AG04449 (cell line): ENCODE measurements at regions not wholly inside any gene's neighbourhood (a gene's known extent, or its start where the extent isn't known, plus 50 kb on each side); places are given as distances from the start of the nearest gene placed in this dataset.

Source experiments
- CTCF ChIA-PET: fragments of 350-600 bp; formaldehyde crosslinking; extraction: SDS; loops from one replicate; lab custom pipeline; 2021; ENCODE audit warnings: antibody characterized with exemption; lab: Yijun Ruan, JAX
- POLR2A ChIA-PET: fragments of 400-600, 350-600 bp; formaldehyde crosslinking; extraction: SDS; loops from one replicate; lab custom pipeline; 2020; ENCODE audit warnings: antibody characterized with exemption, inconsistent platforms; lab: Yijun Ruan, JAX
- DNase-seq: peaks from one replicate; pipeline ENCODE4 v3.0.0-alpha.2; 2010; ENCODE audit warnings: low read depth, low spot score
- H3K4me3 ChIP-seq: 2 replicates; pipeline ENCODE4 v1.5.1; 2011; ENCODE audit warnings: low read depth, mild to moderate bottlenecking, control low read depth, low read length
- TF ChIP-seq, protein P1 (sequence below): IDR thresholded peaks from one replicate; pipeline ENCODE4 v1.5.1; 2011; ENCODE audit warnings: mild to moderate bottlenecking, moderate library complexity, low read length, control low read depth, inconsistent platforms; ENCODE audit not compliant: insufficient read depth; ENCODE audit errors: missing control alignments

DNA sequence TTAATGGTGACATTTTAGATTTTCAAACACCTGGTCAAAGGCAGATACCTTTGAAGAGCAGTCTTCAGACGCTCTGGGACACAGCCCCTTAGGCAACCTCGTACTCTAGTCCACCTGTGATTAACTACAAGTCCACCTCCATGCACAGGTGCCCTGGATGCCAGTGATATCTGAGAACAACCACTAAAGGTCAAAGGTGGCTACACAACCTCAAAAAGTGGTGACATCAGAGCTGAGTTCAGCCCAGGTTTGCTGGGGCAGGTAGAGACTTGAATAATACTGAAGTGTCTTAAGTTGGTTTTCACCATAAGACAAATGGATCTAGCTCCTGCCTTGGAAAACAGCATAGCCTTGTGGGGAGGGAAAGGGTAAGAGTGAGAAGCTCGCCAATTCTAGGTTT lies 143.4 kb upstream of the ADO start:
- TF ChIP-seq, protein P1, sequence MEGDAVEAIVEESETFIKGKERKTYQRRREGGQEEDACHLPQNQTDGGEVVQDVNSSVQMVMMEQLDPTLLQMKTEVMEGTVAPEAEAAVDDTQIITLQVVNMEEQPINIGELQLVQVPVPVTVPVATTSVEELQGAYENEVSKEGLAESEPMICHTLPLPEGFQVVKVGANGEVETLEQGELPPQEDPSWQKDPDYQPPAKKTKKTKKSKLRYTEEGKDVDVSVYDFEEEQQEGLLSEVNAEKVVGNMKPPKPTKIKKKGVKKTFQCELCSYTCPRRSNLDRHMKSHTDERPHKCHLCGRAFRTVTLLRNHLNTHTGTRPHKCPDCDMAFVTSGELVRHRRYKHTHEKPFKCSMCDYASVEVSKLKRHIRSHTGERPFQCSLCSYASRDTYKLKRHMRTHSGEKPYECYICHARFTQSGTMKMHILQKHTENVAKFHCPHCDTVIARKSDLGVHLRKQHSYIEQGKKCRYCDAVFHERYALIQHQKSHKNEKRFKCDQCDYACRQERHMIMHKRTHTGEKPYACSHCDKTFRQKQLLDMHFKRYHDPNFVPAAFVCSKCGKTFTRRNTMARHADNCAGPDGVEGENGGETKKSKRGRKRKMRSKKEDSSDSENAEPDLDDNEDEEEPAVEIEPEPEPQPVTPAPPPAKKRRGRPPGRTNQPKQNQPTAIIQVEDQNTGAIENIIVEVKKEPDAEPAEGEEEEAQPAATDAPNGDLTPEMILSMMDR = no peak
- no peak for DNase-seq
- ChIA-PET CTCF (no interaction called here), POLR2A (no interaction called here)
- no peak overlapping the region for H3K4me3 ChIP-seq

DNA sequence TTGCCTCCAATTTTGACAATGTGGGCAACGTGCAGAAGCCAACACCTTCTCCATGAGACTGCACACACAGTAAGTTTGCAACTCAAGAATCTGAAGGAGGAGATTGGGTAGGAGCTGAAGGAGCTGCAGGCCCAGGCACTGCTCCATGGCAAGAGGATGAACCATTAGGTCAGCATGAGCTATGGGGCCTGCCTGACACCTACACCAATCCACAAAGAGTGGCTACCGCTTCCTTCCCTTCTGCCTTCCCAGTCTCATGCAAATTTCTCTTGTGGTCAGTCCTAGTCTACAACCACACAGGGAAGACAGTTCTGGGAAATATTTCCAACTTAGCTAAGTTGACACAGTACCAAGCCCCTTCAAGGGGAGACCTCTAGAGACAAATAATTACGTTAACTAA lies 142.0 kb upstream of the ADO start:
- POLR2A ChIA-PET = no interaction called here
- TF ChIP-seq, protein P1 = no peak
- H3K4me3 ChIP-seq = no peak overlapping the region
- CTCF ChIA-PET = no interaction called here
- no peak for DNase-seq

DNA sequence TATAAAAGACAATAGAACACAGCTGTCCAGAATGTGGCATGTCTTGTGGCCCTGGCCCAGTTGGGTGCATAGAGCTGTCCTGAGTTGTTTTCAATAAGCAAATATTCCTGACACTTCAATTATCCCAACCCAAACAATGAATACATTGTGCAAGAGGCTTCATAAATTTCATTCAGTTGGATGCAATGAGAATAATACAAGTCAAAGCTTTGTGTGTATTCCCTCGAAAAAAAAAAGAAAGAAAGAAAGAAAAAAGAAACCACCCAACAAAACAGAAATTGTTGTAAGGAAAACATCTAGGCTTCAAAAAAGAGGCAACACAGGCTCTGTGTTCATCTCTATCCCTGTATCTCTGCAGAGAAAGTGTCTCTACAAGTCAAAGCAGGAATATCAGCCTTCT lies 138.7 kb upstream of the ADO start:
- ChIA-PET CTCF (no interaction called here), POLR2A (no interaction called here)
- H3K4me3 ChIP-seq = no peak overlapping the region
- TF ChIP-seq, protein P1 = no peak
- DNase-seq = no peak

DNA sequence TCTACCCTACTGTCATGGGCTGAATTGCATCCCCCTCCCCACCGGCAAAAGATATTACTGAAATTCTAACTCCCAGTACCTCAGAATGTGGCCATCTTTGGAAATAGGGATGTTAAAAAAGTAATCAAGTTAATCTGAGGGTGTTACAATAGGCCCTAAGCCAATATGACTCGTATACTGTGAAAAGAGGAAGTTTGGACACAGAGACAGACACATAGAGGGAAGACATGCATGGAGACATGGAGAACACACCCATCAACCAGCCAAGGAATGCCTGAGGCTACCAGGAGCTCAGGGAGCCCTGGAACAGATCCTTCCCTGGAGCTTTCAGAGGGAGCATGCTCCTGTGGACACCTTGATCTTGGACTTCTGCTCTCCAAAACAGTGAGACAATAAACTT lies 138.2 kb upstream of the ADO start:
- CTCF ChIA-PET = no interaction called here
- POLR2A ChIA-PET = no interaction called here

DNA sequence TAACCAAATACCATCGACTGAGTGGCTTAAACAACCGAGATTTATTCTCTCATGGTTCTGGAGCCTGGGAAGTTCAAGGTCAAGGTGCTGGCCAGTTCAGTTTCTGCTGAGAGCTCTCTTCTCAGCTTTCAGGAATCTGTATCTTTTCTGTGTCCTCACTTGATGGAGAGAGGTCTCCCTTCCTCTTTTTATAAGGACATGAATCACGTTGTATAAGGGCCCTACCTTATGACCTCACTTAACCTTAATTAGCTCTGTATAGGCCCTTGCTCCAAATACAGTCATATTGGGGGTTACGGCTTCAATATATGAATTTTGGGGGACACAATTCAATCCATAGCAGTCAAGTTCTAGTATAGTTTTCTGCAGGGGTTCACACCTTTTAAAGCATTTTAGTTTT lies 135.2 kb upstream of the ADO start:
- CTCF ChIA-PET = interaction anchor here (1.0 kb wide), 1 partner anchor 11 kb away, joined by 3 read pairs; no protein-coding TSS in a partner anchor
- no peak overlapping the region for H3K4me3 ChIP-seq
- DNase-seq = no peak
- TF ChIP-seq, protein P1 = no peak
- POLR2A ChIA-PET = no interaction called here

More for the DNA sequence above, 138.2 kb upstream of the ADO start:
- TF ChIP-seq, protein P1 = no peak
- DNase-seq = no peak
- no peak overlapping the region for H3K4me3 ChIP-seq

DNA sequence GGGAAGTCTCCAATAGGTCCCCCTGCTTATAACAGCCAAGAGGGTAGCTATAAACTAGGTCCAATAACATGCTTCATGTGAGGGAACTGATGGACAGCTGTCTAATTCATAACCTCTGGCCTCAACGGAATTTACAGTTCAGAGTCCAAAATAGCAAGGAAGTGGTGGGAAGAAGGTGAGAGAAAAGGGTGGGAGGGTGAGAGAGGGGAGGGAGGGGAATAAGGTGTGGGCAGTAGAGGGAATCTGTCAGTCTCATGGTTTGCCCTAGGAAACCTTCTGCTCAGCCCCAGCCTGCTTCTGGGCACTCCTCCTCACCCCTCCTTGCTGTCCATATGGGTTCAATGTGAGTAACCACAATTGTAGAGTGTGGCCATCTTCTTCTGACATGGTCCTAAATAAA lies 133.4 kb upstream of the ADO start:
- ChIA-PET CTCF (no interaction called here), POLR2A (no interaction called here)
- no peak for DNase-seq

More for the DNA sequence above, 133.4 kb upstream of the ADO start:
- TF ChIP-seq, protein P1 = no peak
- H3K4me3 ChIP-seq = no peak overlapping the region
